SK-N-SH treated with all-trans-retinoic acid at 6 μM for 48 hours (cell line): ENCODE measurements at regions not wholly inside any gene's neighbourhood (a gene's known extent, or its start where the extent isn't known, plus 50 kb on each side); places are given as distances from the start of the nearest gene placed in this dataset.
A peak's percentile ranks its signal among the peaks of the same experiment; 100 is the strongest.

Experiments
- ATAC-seq: fragments of 200-7000 bp; cut with Tn5 transposase; 3 replicates; pipeline ENCODE4 v1.9.1; 2020; ENCODE audit warnings: mild to moderate bottlenecking, moderate library complexity
- BACH2 ChIP-seq: fragments of 250-450 bp; sonication (Bioruptor Pico); IDR thresholded peaks from 2 replicates; pipeline ENCODE4 v1.9.0; 2021; ENCODE audit warnings: mild to moderate bottlenecking, borderline replicate concordance
- CSDC2 ChIP-seq: fragments of 250-450 bp; sonication (Bioruptor Pico); IDR thresholded peaks from 2 replicates; pipeline ENCODE4 v1.5.0; 2020; ENCODE audit warnings: mild to moderate bottlenecking, moderate library complexity
- ESRRG ChIP-seq: fragments of 250-450 bp; sonication (Bioruptor Pico); IDR thresholded peaks from 2 replicates; pipeline ENCODE4 v1.6.1; 2021; ENCODE audit warnings: mild to moderate bottlenecking
- GLIS3 ChIP-seq: fragments of 250-450 bp; sonication (Bioruptor Pico); IDR thresholded peaks from 2 replicates; pipeline ENCODE4 v1.5.0; 2020; ENCODE audit warnings: mild to moderate bottlenecking, moderate library complexity
- ISL1 ChIP-seq: fragments of 250-450 bp; sonication (Bioruptor Pico); IDR thresholded peaks from 2 replicates; pipeline ENCODE4 v2.1.2; 2022; ENCODE audit warnings: mild to moderate bottlenecking, moderate library complexity
- OSR1 ChIP-seq: fragments of 250-450 bp; sonication (Bioruptor Pico); IDR thresholded peaks from 2 replicates; pipeline ENCODE4 v1.8.0; 2022; ENCODE audit warnings: moderate library complexity, mild to moderate bottlenecking, inconsistent platforms
- PATZ1 ChIP-seq: fragments of 250-450 bp; sonication (Bioruptor Pico); IDR thresholded peaks from 2 replicates; pipeline ENCODE4 v1.8.0; 2020; ENCODE audit warnings: mild to moderate bottlenecking, moderate library complexity, borderline replicate concordance
- PPARA ChIP-seq: fragments of 250-450 bp; sonication (Bioruptor Pico); IDR thresholded peaks from 2 replicates; pipeline ENCODE4 v1.5.0; 2020; ENCODE audit warnings: mild to moderate bottlenecking, borderline replicate concordance
- RARB ChIP-seq: fragments of 250-450 bp; sonication (Bioruptor Pico); IDR thresholded peaks from 2 replicates; pipeline ENCODE4 v1.8.0; 2021; ENCODE audit warnings: mild to moderate bottlenecking, moderate library complexity
- SNAI2 ChIP-seq: fragments of 250-450 bp; sonication (Bioruptor Pico); IDR thresholded peaks from 2 replicates; pipeline ENCODE4 v1.5.0; 2020; ENCODE audit warnings: mild to moderate bottlenecking, moderate library complexity
- TCF4 ChIP-seq: fragments of 250-450 bp; sonication (Bioruptor Pico); IDR thresholded peaks from 2 replicates; pipeline ENCODE4 v1.8.0; 2021; ENCODE audit warnings: mild to moderate bottlenecking, moderate library complexity, borderline replicate concordance
- TOX ChIP-seq: fragments of 250-450 bp; sonication (Bioruptor Pico); IDR thresholded peaks from 2 replicates; pipeline ENCODE4 v1.8.0; 2021; ENCODE audit warnings: mild to moderate bottlenecking, moderate library complexity, borderline replicate concordance
- ZC3H10 ChIP-seq: fragments of 250-450 bp; sonication (Bioruptor Pico); IDR thresholded peaks from 2 replicates; pipeline ENCODE4 v1.5.1; 2021; ENCODE audit warnings: mild to moderate bottlenecking, moderate library complexity
- ZFP3 ChIP-seq: fragments of 250-450 bp; sonication (Bioruptor Pico); IDR thresholded peaks from 2 replicates; pipeline ENCODE4 v1.5.0; 2020; ENCODE audit warnings: mild to moderate bottlenecking, moderate library complexity
- ZFP30 ChIP-seq: fragments of 450-650 bp; formaldehyde crosslinking; IDR thresholded peaks from 2 replicates; pipeline ENCODE4 v1.5.0; 2022; ENCODE audit warnings: mild to moderate bottlenecking, moderate library complexity
- ZNF565 ChIP-seq: fragments of 450-650 bp; formaldehyde crosslinking; conservative IDR thresholded peaks from 2 replicates; pipeline ENCODE4 v1.5.0; 2020; ENCODE audit warnings: low read depth, mild to moderate bottlenecking, moderate library complexity
- ZNF70 ChIP-seq: fragments of 450-650 bp; formaldehyde crosslinking; IDR thresholded peaks from 2 replicates; pipeline ENCODE4 v1.5.0; 2020; ENCODE audit warnings: mild to moderate bottlenecking, moderate library complexity
- ZNF8 ChIP-seq: fragments of 450-650 bp; formaldehyde crosslinking; IDR thresholded peaks from 2 replicates; pipeline ENCODE4 v1.5.0; 2020; ENCODE audit warnings: mild to moderate bottlenecking, moderate library complexity
- TF ChIP-seq, protein P1 (sequence below): fragments of 250-450 bp; sonication (Bioruptor Pico); IDR thresholded peaks from 2 replicates; pipeline ENCODE4 v1.5.0; 2020; ENCODE audit warnings: mild to moderate bottlenecking, moderate library complexity
- TF ChIP-seq, protein P2 (sequence below): fragments of 250-450 bp; sonication (Bioruptor Pico); IDR thresholded peaks from 2 replicates; pipeline ENCODE4 v1.5.1; 2021; ENCODE audit warnings: mild to moderate bottlenecking, moderate library complexity
- TF ChIP-seq, protein P3 (sequence below): fragments of 250-450 bp; sonication (Bioruptor Pico); IDR thresholded peaks from 2 replicates; pipeline ENCODE4 v1.5.1; 2020; ENCODE audit warnings: low read depth, mild to moderate bottlenecking, moderate library complexity

DNA sequence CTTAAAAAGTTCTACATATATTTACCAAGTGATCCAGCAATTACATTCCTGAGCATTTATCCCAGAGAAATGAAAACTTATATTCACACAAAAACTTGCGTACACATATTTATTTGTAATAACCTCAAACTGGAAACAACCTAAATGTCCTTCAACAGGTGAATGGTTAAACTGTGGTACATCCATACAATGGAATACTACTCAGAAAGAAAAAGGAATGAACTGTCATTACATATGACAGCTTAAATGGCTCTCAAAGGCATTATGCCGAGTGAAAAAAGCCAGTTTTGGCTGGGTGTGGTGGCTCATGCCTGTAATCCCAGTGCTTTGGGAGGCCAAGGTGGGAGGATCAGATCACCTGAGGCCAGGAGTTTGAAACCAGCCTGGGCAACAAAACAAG is 79.1 kb upstream of the DYNC1I2 start:
- ATAC-seq: no peak
- TF ChIP-seq PPARA (no peak), ZNF565 (CRISPR knock-in tag) (no peak), TCF4 (no peak), ESRRG (CRISPR knock-in tag) (no peak), SNAI2 (CRISPR knock-in tag) (no peak), ZNF8 (CRISPR knock-in tag) (peak; percentile 94), ZC3H10 (CRISPR knock-in tag) (no peak)
- TF ChIP-seq, protein P1, sequence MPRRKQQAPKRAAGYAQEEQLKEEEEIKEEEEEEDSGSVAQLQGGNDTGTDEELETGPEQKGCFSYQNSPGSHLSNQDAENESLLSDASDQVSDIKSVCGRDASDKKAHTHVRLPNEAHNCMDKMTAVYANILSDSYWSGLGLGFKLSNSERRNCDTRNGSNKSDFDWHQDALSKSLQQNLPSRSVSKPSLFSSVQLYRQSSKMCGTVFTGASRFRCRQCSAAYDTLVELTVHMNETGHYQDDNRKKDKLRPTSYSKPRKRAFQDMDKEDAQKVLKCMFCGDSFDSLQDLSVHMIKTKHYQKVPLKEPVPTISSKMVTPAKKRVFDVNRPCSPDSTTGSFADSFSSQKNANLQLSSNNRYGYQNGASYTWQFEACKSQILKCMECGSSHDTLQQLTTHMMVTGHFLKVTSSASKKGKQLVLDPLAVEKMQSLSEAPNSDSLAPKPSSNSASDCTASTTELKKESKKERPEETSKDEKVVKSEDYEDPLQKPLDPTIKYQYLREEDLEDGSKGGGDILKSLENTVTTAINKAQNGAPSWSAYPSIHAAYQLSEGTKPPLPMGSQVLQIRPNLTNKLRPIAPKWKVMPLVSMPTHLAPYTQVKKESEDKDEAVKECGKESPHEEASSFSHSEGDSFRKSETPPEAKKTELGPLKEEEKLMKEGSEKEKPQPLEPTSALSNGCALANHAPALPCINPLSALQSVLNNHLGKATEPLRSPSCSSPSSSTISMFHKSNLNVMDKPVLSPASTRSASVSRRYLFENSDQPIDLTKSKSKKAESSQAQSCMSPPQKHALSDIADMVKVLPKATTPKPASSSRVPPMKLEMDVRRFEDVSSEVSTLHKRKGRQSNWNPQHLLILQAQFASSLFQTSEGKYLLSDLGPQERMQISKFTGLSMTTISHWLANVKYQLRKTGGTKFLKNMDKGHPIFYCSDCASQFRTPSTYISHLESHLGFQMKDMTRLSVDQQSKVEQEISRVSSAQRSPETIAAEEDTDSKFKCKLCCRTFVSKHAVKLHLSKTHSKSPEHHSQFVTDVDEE (CRISPR knock-in tag): no peak

DNA sequence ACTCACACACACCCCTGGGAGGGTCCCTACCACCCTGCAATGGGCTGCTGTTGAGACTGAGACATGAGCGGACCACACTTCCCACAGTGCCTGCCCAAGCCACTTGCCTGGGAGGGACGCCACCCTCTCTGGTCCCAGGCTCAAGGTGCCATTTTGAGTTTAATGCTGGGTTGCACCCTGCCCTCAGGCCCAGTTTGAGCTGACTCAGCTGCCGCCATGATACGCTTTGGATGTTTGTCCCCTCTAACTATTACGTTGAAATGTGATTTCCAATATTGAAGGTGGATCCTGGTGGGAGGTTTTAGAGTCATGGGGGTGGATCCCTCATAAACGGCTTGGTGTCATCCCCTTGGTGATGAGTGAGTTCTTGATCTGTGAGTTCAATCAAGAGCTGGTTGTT is 76.4 kb upstream of the DYNC1I2 start:
- ATAC-seq: no peak
- TF ChIP-seq ESRRG (CRISPR knock-in tag) (no peak), ZNF565 (CRISPR knock-in tag) (no peak), PATZ1 (no peak), ISL1 (no peak), TCF4 (no peak), ZC3H10 (CRISPR knock-in tag) (no peak), ZNF70 (CRISPR knock-in tag) (no peak), ZFP30 (CRISPR knock-in tag) (no peak), BACH2 (CRISPR knock-in tag) (no peak), CSDC2 (no peak)
- TF ChIP-seq, protein P2, sequence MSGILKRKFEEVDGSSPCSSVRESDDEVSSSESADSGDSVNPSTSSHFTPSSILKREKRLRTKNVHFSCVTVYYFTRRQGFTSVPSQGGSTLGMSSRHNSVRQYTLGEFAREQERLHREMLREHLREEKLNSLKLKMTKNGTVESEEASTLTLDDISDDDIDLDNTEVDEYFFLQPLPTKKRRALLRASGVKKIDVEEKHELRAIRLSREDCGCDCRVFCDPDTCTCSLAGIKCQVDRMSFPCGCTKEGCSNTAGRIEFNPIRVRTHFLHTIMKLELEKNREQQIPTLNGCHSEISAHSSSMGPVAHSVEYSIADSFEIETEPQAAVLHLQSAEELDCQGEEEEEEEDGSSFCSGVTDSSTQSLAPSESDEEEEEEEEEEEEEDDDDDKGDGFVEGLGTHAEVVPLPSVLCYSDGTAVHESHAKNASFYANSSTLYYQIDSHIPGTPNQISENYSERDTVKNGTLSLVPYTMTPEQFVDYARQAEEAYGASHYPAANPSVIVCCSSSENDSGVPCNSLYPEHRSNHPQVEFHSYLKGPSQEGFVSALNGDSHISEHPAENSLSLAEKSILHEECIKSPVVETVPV (CRISPR knock-in tag): no peak

DNA sequence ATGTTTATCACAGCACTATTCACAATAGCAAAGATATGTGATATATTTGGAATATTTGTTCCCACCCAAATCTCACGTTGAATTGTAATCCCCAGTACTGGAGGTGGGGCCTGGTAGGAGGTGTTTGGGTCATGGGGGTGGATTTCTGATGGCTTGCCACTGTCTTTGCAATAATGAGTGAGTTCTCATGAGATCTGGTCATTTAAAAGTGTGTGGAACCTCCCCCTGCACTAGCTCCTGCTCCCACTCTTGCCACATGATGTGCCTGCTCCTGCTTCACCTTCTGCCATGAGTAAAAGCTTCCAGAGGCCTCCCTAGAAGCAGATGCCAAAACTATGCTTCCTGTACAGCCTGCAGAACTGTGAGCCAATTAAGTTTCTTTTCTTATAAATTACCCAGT is 72.2 kb upstream of the DYNC1I2 start:
- ATAC-seq: no peak
- TF ChIP-seq CSDC2 (no peak), ZFP3 (CRISPR knock-in tag) (no peak), GLIS3 (CRISPR knock-in tag) (no peak), ZNF565 (CRISPR knock-in tag) (no peak), ISL1 (no peak), SNAI2 (CRISPR knock-in tag) (no peak), TOX (no peak), ESRRG (CRISPR knock-in tag) (no peak)
- TF ChIP-seq, protein P1 (CRISPR knock-in tag): no peak

DNA sequence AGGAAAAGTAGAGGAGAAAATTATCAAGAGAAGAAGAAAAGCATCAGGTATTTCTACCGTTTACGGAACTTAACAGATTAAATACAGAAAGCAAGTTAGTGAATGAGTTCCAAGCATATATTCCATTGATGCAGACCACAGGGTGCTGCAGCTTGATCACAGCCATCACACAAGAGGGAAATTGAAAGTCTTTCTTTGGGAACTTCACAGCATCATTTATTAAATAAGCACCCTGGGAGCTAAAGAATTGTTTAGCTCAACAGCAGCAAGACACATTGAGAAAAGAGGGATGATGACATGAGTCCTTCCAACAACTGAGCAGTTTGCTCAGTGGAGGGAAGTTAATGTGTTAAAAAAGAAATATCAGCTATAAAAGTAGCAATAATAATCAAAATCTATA is 69.3 kb upstream of the DYNC1I2 start:
- TF ChIP-seq TCF4 (no peak), ZC3H10 (CRISPR knock-in tag) (no peak), PATZ1 (no peak), ZNF565 (CRISPR knock-in tag) (no peak), PPARA (no peak), RARB (CRISPR knock-in tag) (no peak), OSR1 (no peak), ZNF70 (CRISPR knock-in tag) (no peak), ZFP30 (CRISPR knock-in tag) (no peak)
- TF ChIP-seq, protein P3, sequence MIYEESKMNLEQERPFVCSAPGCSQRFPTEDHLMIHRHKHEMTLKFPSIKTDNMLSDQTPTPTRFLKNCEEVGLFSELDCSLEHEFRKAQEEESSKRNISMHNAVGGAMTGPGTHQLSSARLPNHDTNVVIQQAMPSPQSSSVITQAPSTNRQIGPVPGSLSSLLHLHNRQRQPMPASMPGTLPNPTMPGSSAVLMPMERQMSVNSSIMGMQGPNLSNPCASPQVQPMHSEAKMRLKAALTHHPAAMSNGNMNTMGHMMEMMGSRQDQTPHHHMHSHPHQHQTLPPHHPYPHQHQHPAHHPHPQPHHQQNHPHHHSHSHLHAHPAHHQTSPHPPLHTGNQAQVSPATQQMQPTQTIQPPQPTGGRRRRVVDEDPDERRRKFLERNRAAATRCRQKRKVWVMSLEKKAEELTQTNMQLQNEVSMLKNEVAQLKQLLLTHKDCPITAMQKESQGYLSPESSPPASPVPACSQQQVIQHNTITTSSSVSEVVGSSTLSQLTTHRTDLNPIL (CRISPR knock-in tag): no peak
- TF ChIP-seq, protein P1 (CRISPR knock-in tag): no peak
- no peak for ATAC-seq
